ENCODE measurements at regions not wholly inside any gene's neighbourhood (a gene's known extent, or its start where the extent isn't known, plus 50 kb on each side); places are given as distances from the start of the nearest gene placed in this dataset.

GRCh38 chr3:74059301-74059922 lies 434.7 kb upstream of the PDZRN3 start:
- ChIA-PET CTCF (no interaction called here), POLR2A (no interaction called here)
- Mint-ChIP-seq H3K27ac (ENCODE audit: unreplicated experiment) (no peak overlapping the region), H3K27me3 (ENCODE audit: insufficient read depth, unreplicated experiment) (peaks cover 16% of the 10 kb centered on the region), H3K36me3 (ENCODE audit: insufficient read depth, unreplicated experiment) (no peaks in the 10 kb centered on the region), H3K4me1 (ENCODE audit: low read depth, unreplicated experiment) (no peaks in the 10 kb centered on the region), H3K9me3 (ENCODE audit: unreplicated experiment) (no peaks in the 10 kb centered on the region), H3K4me3 (ENCODE audit: unreplicated experiment) (no peak overlapping the region)
- TF ChIP-seq, protein P1, sequence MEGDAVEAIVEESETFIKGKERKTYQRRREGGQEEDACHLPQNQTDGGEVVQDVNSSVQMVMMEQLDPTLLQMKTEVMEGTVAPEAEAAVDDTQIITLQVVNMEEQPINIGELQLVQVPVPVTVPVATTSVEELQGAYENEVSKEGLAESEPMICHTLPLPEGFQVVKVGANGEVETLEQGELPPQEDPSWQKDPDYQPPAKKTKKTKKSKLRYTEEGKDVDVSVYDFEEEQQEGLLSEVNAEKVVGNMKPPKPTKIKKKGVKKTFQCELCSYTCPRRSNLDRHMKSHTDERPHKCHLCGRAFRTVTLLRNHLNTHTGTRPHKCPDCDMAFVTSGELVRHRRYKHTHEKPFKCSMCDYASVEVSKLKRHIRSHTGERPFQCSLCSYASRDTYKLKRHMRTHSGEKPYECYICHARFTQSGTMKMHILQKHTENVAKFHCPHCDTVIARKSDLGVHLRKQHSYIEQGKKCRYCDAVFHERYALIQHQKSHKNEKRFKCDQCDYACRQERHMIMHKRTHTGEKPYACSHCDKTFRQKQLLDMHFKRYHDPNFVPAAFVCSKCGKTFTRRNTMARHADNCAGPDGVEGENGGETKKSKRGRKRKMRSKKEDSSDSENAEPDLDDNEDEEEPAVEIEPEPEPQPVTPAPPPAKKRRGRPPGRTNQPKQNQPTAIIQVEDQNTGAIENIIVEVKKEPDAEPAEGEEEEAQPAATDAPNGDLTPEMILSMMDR (IDR thresholded peaks at IDR 0.05; ENCODE audit: insufficient read depth in 1 of 2, low read depth in 1 of 2, low read length in 1 of 2, severe bottlenecking in 1 of 2, unreplicated experiment in 1 of 2): no peak
- no peak for DNase-seq
- no TSS peak for BruUV-seq (replicated peaks)
- Histone ChIP-seq H3K4me3 (ENCODE audit: low read depth, low read length) (no peak overlapping the region), H3K36me3 (ENCODE audit: control insufficient read depth, insufficient read depth, low read length) (no peaks in the 10 kb centered on the region), H3K9me3 (no peaks in the 10 kb centered on the region), H3K27me3 (replicated peaks; ENCODE audit: control insufficient read depth, insufficient read depth, low read length) (no peaks in the 10 kb centered on the region), H3K4me1 (no peaks in the 10 kb centered on the region)
- intact Hi-C loops (cut with micrococcal nuclease; ENCODE audit: unreplicated experiment): no loop called here

DNA sequence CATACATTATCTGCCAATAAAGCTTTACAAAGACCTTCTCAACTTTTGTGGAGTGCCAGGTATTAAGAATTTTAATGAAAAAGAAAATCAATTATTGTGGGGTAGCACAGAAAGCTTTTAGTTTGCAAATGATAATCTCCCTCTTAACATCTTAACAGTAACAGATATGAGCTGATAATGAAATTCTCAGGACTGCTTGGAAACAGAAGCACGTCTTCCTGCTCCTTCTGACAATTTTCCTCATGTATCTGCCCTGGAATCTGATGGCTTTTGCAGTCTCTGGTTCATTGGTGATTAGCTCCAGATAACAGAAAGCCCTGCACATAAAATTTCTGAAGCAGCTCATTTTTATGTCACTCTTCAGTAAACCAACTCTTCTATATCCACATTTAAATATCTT lies 432.4 kb upstream of the PDZRN3 start:
- intact Hi-C loops (cut with micrococcal nuclease; ENCODE audit: unreplicated experiment): no loop called here
- Histone ChIP-seq H3K4me3 (ENCODE audit: low read depth, low read length) (no peak overlapping the region), H3K36me3 (ENCODE audit: control insufficient read depth, insufficient read depth, low read length) (no peaks in the 10 kb centered on the region), H3K4me1 (no peaks in the 10 kb centered on the region), H3K27me3 (replicated peaks; ENCODE audit: control insufficient read depth, insufficient read depth, low read length) (no peaks in the 10 kb centered on the region), H3K9me3 (no peaks in the 10 kb centered on the region)
- Mint-ChIP-seq H3K27ac (ENCODE audit: unreplicated experiment) (no peak overlapping the region), H3K36me3 (ENCODE audit: insufficient read depth, unreplicated experiment) (no peaks in the 10 kb centered on the region), H3K27me3 (ENCODE audit: insufficient read depth, unreplicated experiment) (peaks cover 14% of the 10 kb centered on the region), H3K9me3 (ENCODE audit: unreplicated experiment) (no peaks in the 10 kb centered on the region), H3K4me3 (ENCODE audit: unreplicated experiment) (no peak overlapping the region), H3K4me1 (ENCODE audit: low read depth, unreplicated experiment) (no peaks in the 10 kb centered on the region)
- no TSS peak for BruUV-seq (replicated peaks)
- ChIA-PET POLR2A (no interaction called here), CTCF (no interaction called here)
- TF ChIP-seq, protein P1 (IDR thresholded peaks at IDR 0.05; ENCODE audit: insufficient read depth in 1 of 2, low read depth in 1 of 2, low read length in 1 of 2, severe bottlenecking in 1 of 2, unreplicated experiment in 1 of 2): no peak
- DNase-seq: no peak

GRCh38 chr3:74055061-74055460 lies 430.3 kb upstream of the PDZRN3 start:
- H3K27me3 Mint-ChIP-seq (ENCODE audit: insufficient read depth, unreplicated experiment): peaks cover 12% of the 10 kb centered on the region
- Histone ChIP-seq H3K9me3 (no peaks in the 10 kb centered on the region), H3K4me1 (no peaks in the 10 kb centered on the region), H3K27me3 (replicated peaks; ENCODE audit: control insufficient read depth, insufficient read depth, low read length) (no peaks in the 10 kb centered on the region), H3K36me3 (ENCODE audit: control insufficient read depth, insufficient read depth, low read length) (no peaks in the 10 kb centered on the region), H3K4me3 (ENCODE audit: low read depth, low read length) (no peak overlapping the region)
- no peak overlapping the region for H3K4me3 Mint-ChIP-seq (ENCODE audit: unreplicated experiment)
- no peak for DNase-seq
- CTCF ChIA-PET: no interaction called here
- no peaks in the 10 kb centered on the region for H3K9me3 Mint-ChIP-seq (ENCODE audit: unreplicated experiment)
- H3K27ac Mint-ChIP-seq (ENCODE audit: unreplicated experiment): no peak overlapping the region
- TF ChIP-seq, protein P1 (IDR thresholded peaks at IDR 0.05; ENCODE audit: insufficient read depth in 1 of 2, low read depth in 1 of 2, low read length in 1 of 2, severe bottlenecking in 1 of 2, unreplicated experiment in 1 of 2): no peak
- H3K36me3 Mint-ChIP-seq (ENCODE audit: insufficient read depth, unreplicated experiment): no peaks in the 10 kb centered on the region
- no peaks in the 10 kb centered on the region for H3K4me1 Mint-ChIP-seq (ENCODE audit: low read depth, unreplicated experiment)
- intact Hi-C loops (cut with micrococcal nuclease; ENCODE audit: unreplicated experiment): no loop called here
- no TSS peak for BruUV-seq (replicated peaks)
- POLR2A ChIA-PET: no interaction called here

All from Caco-2 (cell line).